A549 (cell line): ENCODE measurements at regions not wholly inside any gene's neighbourhood (a gene's known extent, or its start where the extent isn't known, plus 50 kb on each side); places are given as distances from the start of the nearest gene placed in this dataset.

ENCODE experiments used
- ATAC-seq, 2 experiments: fragments of 200-7000 bp in 1 of 2; fragments of >200 bp in 1 of 2; cut with Nextera tagmentation in 1 of 2; cut with Tn5 transposase in 1 of 2; 3 replicates each; pipeline versions ENCODE4 v1.8.0 to v1.9.1; 2018 to 2020; ENCODE audit warnings: mild to moderate bottlenecking in 1 of 2, moderate library complexity in 1 of 2
- CTCF ChIA-PET: fragments of 300-600 bp; sonication (Branson Sonifier 250); formaldehyde crosslinking; extraction: SDS; loops from one replicate; lab custom pipeline; 2021; ENCODE audit warnings: antibody characterized with exemption, inconsistent platforms; lab: Yijun Ruan, JAX
- POLR2A ChIA-PET: fragments of 350-600 bp; formaldehyde crosslinking; extraction: SDS; loops from one replicate; lab custom pipeline; 2021; ENCODE audit warnings: antibody characterized with exemption, inconsistent platforms; lab: Yijun Ruan, JAX
- DNase-seq, 2 experiments: peaks; one replicate each; pipeline versions ENCODE4 v3.0.0 to v3.0.0-alpha.2; 2011 to 2016; ENCODE audit warnings: low read depth in 1 of 2, low spot score in 1 of 2
- FAIRE-seq: peaks from 2 replicates; lab custom pipeline; 2011; peaks lifted over from hg19 to GRCh38; lab: Jason Lieb, UNC
- H3K27ac ChIP-seq, 2 experiments: fragments of >200 bp; sonication (Bioruptor Twin); formaldehyde crosslinking; 3 replicates each; pipeline ENCODE4 v1.5.1; 2016 to 2017
- H3K4me1 ChIP-seq: fragments of >200 bp; sonication (Bioruptor Twin); formaldehyde crosslinking; 3 replicates; pipeline ENCODE4 v1.6.1; 2016
- H3K4me2 ChIP-seq: fragments of >200 bp; sonication (Bioruptor Twin); formaldehyde crosslinking; 3 replicates; pipeline ENCODE4 v1.6.1; 2016
- H3K4me3 ChIP-seq: fragments of >200 bp; sonication (Bioruptor Twin); formaldehyde crosslinking; 3 replicates; pipeline ENCODE4 v1.5.1; 2016
- H3K9me3 ChIP-seq: fragments of >200 bp; sonication (Bioruptor Twin); formaldehyde crosslinking; 3 replicates; pipeline ENCODE4 v1.6.1; 2016
- CEBPB ChIP-seq, 2 experiments: fragments of >200 bp in 1 of 2; sonication (Bioruptor Twin) in 1 of 2; formaldehyde crosslinking in 1 of 2; IDR thresholded peaks; 2 replicates each; pipeline ENCODE4 v1.6.1; 2012 to 2016
- CTCF ChIP-seq: fragments of >200 bp; sonication (Bioruptor Twin); formaldehyde crosslinking; IDR thresholded peaks from 3 replicates; pipeline ENCODE4 v1.5.1; 2016
- E2F6 ChIP-seq: IDR thresholded peaks from 2 replicates; pipeline ENCODE4 v1.6.1; 2012; ENCODE audit warnings: low read depth, borderline replicate concordance
- EHF ChIP-seq: fragments of 250-450 bp; sonication (Bioruptor Pico); IDR thresholded peaks from 2 replicates; pipeline ENCODE4 v1.5.0; 2020; ENCODE audit warnings: mild to moderate bottlenecking
- EHMT2 ChIP-seq: fragments of 200-600 bp; sonication (generic); IDR thresholded peaks from 2 replicates; pipeline ENCODE4 v1.6.1; 2016; ENCODE audit warnings: antibody characterized with exemption, low read depth, mild to moderate bottlenecking, moderate library complexity
- EP300 ChIP-seq, 2 experiments: fragments of >200 bp; sonication (Bioruptor Twin); formaldehyde crosslinking; IDR thresholded peaks; 2 replicates in 1 of 2; 3 replicates in 1 of 2; pipeline ENCODE4 v1.6.1; 2016 to 2017
- FOSB ChIP-seq: fragments of 250-450 bp; sonication (Bioruptor Pico); IDR thresholded peaks from 2 replicates; pipeline ENCODE4 v1.5.0; 2020; ENCODE audit warnings: mild to moderate bottlenecking, moderate library complexity
- FOSL2 ChIP-seq, 2 experiments: fragments of 450-650 bp in 1 of 2; fragments of >200 bp in 1 of 2; sonication (Bioruptor Twin) in 1 of 2; formaldehyde crosslinking; IDR thresholded peaks; 2 replicates each; pipeline versions ENCODE4 v1.5.0 to v1.6.1; 2016 to 2020; ENCODE audit warnings: mild to moderate bottlenecking in 1 of 2, moderate library complexity in 1 of 2
- GATA3 ChIP-seq: IDR thresholded peaks from 2 replicates; pipeline ENCODE4 v1.6.1; 2012; ENCODE audit warnings: borderline replicate concordance
- HES2 ChIP-seq: fragments of >200 bp; sonication (Bioruptor Twin); formaldehyde crosslinking; IDR thresholded peaks from 2 replicates; pipeline ENCODE4 v1.6.1; 2016
- HMGXB4 ChIP-seq: fragments of 250-450 bp; sonication (Bioruptor Pico); IDR thresholded peaks from 2 replicates; pipeline ENCODE4 v1.5.0; 2021; ENCODE audit warnings: mild to moderate bottlenecking, moderate library complexity, borderline replicate concordance
- MAFK ChIP-seq: fragments of 450-650 bp; IDR thresholded peaks from 2 replicates; pipeline ENCODE4 v1.6.1; 2014; ENCODE audit not compliant: partially characterized antibody
- MAZ ChIP-seq: fragments of 150-350 bp; IDR thresholded peaks from 2 replicates; pipeline ENCODE4 v1.6.1; 2014; ENCODE audit warnings: antibody characterized with exemption, low read depth, low read length, borderline replicate concordance
- NFE2L2 ChIP-seq: fragments of 150-350 bp; conservative IDR thresholded peaks from 2 replicates; pipeline ENCODE4 v1.6.1; 2014; ENCODE audit warnings: low read length
- PBX3 ChIP-seq: IDR thresholded peaks from 2 replicates; pipeline ENCODE4 v1.6.1; 2012
- POLR2AphosphoS2 ChIP-seq: conservative IDR thresholded peaks from 2 replicates; pipeline ENCODE4 v1.6.1; 2012; ENCODE audit warnings: low read length, improper control_type of control experiment, inconsistent platforms
- RFX5 ChIP-seq: fragments of 450-650 bp; IDR thresholded peaks from 2 replicates; pipeline ENCODE4 v1.7.1; 2014; ENCODE audit warnings: antibody characterized with exemption, mild to moderate bottlenecking, moderate library complexity
- RNF2 ChIP-seq: fragments of 200-600 bp; sonication (generic); IDR thresholded peaks from 2 replicates; pipeline ENCODE4 v1.6.1; 2016; ENCODE audit warnings: low read depth, mild to moderate bottlenecking, antibody characterized with exemption, moderate library complexity, borderline replicate concordance
- TP53 ChIP-seq: fragments of 250-450 bp; sonication (Bioruptor Pico); IDR thresholded peaks from 2 replicates; pipeline ENCODE4 v1.5.0; 2021; ENCODE audit warnings: mild to moderate bottlenecking, moderate library complexity
- ZSCAN20 ChIP-seq: fragments of 250-450 bp; sonication (Bioruptor Pico); IDR thresholded peaks from 2 replicates; pipeline ENCODE4 v1.8.0; 2022; ENCODE audit warnings: mild to moderate bottlenecking, moderate library complexity
- WGBS: methylation state at CpG from one replicate; pipeline ENCODE4 v1.1.6; 2017; ENCODE audit errors: missing lambda C conversion rate; 5-methylcytosine and 5-hydroxymethylcytosine counted together

GRCh38 chr3:63179862-63180522 lies 98.1 kb upstream of the SYNPR start:
- no peak for ATAC-seq
- DNase-seq: no peak
- no peaks in the 10 kb centered on the region for H3K9me3 ChIP-seq
- no peak overlapping the region for H3K27ac ChIP-seq
- no peaks in the 10 kb centered on the region for H3K4me1 ChIP-seq
- 6% methylated on average over 4 of the region's 4 CpGs for whole genome bisulfite sequencing
- CTCF ChIA-PET: no interaction called here
- POLR2A ChIA-PET: no interaction called here
- FAIRE-seq: no peak
- H3K4me2 ChIP-seq: no peak overlapping the region
- no peak overlapping the region for H3K4me3 ChIP-seq
- no peak for TF ChIP-seq TP53 (CRISPR knock-in tag)
- no peak for TF ChIP-seq FOSL2 (IDR thresholded peaks at IDR 0.05)
- no peak for TF ChIP-seq FOSL2 (CRISPR knock-in tag; IDR thresholded peaks at IDR 0.05)
- no peak for TF ChIP-seq E2F6
- no peak for TF ChIP-seq MAZ
- no peak for TF ChIP-seq RNF2
- no peak for TF ChIP-seq NFE2L2
- no peak for TF ChIP-seq ZSCAN20 (CRISPR knock-in tag)
- no peak for TF ChIP-seq PBX3
- no peak for TF ChIP-seq HES2

GRCh38 chr3:63192248-63192647 lies 85.9 kb upstream of the SYNPR start:
- no peak for TF ChIP-seq MAFK
- no peak for TF ChIP-seq RFX5
- no peak for TF ChIP-seq EHMT2
- no peak for TF ChIP-seq EP300 (IDR thresholded peaks at IDR 0.05)
- TF ChIP-seq HES2: no peak
- no peak for TF ChIP-seq ZSCAN20 (CRISPR knock-in tag)
- no peak for TF ChIP-seq TP53 (CRISPR knock-in tag)
- TF ChIP-seq CEBPB (IDR thresholded peaks at IDR 0.05): no peak
- no peak for TF ChIP-seq CTCF
- no peak for TF ChIP-seq EHF (CRISPR knock-in tag)
- no peak for TF ChIP-seq HMGXB4 (CRISPR knock-in tag)
- no peak for TF ChIP-seq POLR2AphosphoS2
- no peak for TF ChIP-seq FOSB (CRISPR knock-in tag)
- TF ChIP-seq GATA3: no peak
- ChIA-PET POLR2A (no interaction called here), CTCF (no interaction called here)
- DNase-seq (no peak), FAIRE-seq (no peak), ATAC-seq (no peak)
- Histone ChIP-seq H3K27ac (no peak overlapping the region), H3K4me2 (no peak overlapping the region), H3K4me1 (no peaks in the 10 kb centered on the region), H3K9me3 (no peaks in the 10 kb centered on the region), H3K4me3 (no peak overlapping the region)
- 2% methylated on average over 3 of the region's 3 CpGs for WGBS
